ENCODE measurements at regions not wholly inside any gene's neighbourhood (a gene's known extent, or its start where the extent isn't known, plus 50 kb on each side); places are given as distances from the start of the nearest gene placed in this dataset.

- H3K4me3 ChIP-seq (ENCODE audit: low read depth, low read length) = no peak overlapping the region
- no peak for TF ChIP-seq CTCF (IDR thresholded peaks at IDR 0.05; ENCODE audit: borderline replicate concordance, insufficient read depth, low read depth, low read length)
Observed at GRCh38 chr22:48223488-48224190, 1461.2 kb downstream of the TBC1D22A start.

GRCh38 chr22:48222742-48223487 lies 1460.5 kb downstream of the TBC1D22A start:
- TF ChIP-seq CTCF (IDR thresholded peaks at IDR 0.05; ENCODE audit: borderline replicate concordance, insufficient read depth, low read depth, low read length) = no peak
- H3K4me3 ChIP-seq (ENCODE audit: low read depth, low read length) = no peak overlapping the region

DNA sequence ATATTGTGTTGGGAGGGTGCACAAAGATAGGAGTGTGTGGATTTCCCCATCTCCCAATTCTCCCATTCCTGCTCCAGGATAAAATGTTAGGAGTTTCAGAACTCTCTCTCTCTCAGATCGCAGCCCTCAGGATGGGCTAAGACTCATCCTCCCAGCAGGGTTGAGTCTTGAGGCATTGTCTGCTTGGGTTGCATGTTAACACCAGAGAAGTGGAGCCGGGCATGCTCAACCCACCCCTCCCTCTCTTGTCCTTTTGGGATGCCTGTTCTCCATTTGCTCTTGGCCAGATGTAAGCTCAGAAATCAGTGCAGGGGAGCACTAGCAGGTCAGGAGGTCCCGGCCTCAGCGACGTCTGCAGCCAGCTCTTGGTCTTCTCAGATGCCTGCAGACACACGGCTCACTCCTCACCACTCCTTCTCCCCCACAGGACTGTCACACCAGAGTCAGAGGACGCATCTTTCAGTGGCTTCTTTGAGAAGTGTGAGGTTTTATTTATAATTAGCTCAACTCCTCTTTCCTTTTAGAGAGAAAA lies 1456.5 kb downstream of the TBC1D22A start:
- no peak for TF ChIP-seq CTCF (IDR thresholded peaks at IDR 0.05; ENCODE audit: borderline replicate concordance, insufficient read depth, low read depth, low read length)
- no peak overlapping the region for H3K4me3 ChIP-seq (ENCODE audit: low read depth, low read length)

DNA sequence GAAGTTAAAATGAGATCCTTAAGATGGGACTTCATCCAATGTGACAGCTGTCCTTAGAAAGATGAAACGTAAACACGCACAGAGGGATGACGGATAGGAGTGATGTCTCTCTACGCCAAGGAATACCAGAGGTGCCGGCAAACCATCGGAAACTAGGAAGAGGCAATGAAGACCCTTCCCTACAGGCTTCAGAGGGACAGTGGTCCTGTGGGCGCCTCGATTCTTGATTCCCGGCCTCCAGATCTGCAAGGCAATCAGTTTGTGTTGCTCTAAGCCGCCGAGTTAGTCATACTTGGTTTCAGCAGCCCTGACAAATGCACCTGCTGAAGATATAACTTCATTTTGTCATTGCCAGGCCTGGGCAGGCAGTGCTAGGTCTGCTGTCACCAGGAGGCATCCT lies 1455.1 kb downstream of the TBC1D22A start:
- TF ChIP-seq CTCF (IDR thresholded peaks at IDR 0.05; ENCODE audit: borderline replicate concordance, insufficient read depth, low read depth, low read length) = no peak

DNA sequence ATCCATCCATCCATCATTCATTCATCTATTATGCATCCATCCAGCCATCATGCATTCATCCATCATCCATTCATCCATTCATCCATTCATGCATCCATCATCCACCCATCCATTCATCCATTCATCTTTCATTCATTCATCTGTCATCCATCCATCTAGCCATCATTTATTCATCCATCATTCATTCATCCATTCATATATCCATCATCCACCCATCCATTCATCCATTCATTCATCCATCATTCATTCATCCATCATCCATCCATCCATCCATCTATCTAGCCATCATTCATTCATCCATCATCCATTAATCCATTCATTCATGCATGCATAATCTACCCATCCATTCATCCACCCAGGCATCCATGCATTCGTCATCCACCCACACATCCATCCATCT lies 1450.3 kb downstream of the TBC1D22A start:
- H3K4me3 ChIP-seq (ENCODE audit: low read depth, low read length) = no peak overlapping the region
- no peak for TF ChIP-seq CTCF (IDR thresholded peaks at IDR 0.05; ENCODE audit: borderline replicate concordance, insufficient read depth, low read depth, low read length)

More for the DNA sequence above, 1455.1 kb downstream of the TBC1D22A start:
- H3K4me3 ChIP-seq (ENCODE audit: low read depth, low read length) = no peak overlapping the region

DNA sequence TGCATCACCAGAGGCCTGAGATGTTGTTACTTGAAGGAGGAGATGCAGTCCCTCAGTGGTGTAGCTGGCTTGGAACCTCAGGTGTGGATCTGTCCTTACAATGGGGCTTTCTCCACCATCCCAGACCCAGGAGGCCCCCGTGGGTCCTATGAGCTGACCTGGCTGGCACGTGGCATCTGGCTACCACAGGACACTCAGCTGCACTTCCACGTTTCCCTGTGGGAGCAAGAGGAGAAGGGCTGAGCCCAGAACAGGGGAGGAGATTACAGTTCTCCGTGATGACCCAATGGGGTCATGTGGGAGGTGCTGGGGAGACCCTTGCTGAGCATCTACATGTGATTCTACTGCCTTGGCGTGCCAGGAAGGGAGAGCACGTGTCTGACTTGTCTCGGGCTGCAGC lies 1448.4 kb downstream of the TBC1D22A start:
- TF ChIP-seq CTCF (IDR thresholded peaks at IDR 0.05; ENCODE audit: borderline replicate concordance, insufficient read depth, low read depth, low read length) = no peak
- no peak overlapping the region for H3K4me3 ChIP-seq (ENCODE audit: low read depth, low read length)
